Kidney epithelial cell (primary cell): ENCODE measurements at regions not wholly inside any gene's neighbourhood (a gene's known extent, or its start where the extent isn't known, plus 50 kb on each side); places are given as distances from the start of the nearest gene placed in this dataset.

Source experiments
- DNase-seq: peaks from one replicate; pipeline ENCODE4 v3.0.0-alpha.2; 2010; ENCODE audit warnings: low read depth
- H3K27me3 ChIP-seq: 2 replicates; pipeline ENCODE4 v1.6.0; 2011; ENCODE audit warnings: low read length; ENCODE audit not compliant: control insufficient read depth, insufficient read depth
- H3K36me3 ChIP-seq: 2 replicates; pipeline ENCODE4 v1.5.1; 2011; ENCODE audit warnings: low read length; ENCODE audit not compliant: control insufficient read depth, insufficient read depth
- H3K4me3 ChIP-seq: 2 replicates; pipeline ENCODE4 v1.5.1; 2011; ENCODE audit warnings: low read depth, mild to moderate bottlenecking, control low read depth, low read length
- TF ChIP-seq, protein P1 (sequence below): IDR thresholded peaks from 2 replicates; pipeline ENCODE4 v1.5.1; 2011; ENCODE audit warnings: mild to moderate bottlenecking, moderate library complexity, low read length, control low read depth, inconsistent platforms; ENCODE audit not compliant: insufficient read depth, poor library complexity, severe bottlenecking

GRCh38 chr6:84379142-84379541 is 151.7 kb upstream of the CEP162 start:
- Histone ChIP-seq H3K27me3 (no peaks in the 10 kb centered on the region), H3K36me3 (no peaks in the 10 kb centered on the region)
- TF ChIP-seq, protein P1, sequence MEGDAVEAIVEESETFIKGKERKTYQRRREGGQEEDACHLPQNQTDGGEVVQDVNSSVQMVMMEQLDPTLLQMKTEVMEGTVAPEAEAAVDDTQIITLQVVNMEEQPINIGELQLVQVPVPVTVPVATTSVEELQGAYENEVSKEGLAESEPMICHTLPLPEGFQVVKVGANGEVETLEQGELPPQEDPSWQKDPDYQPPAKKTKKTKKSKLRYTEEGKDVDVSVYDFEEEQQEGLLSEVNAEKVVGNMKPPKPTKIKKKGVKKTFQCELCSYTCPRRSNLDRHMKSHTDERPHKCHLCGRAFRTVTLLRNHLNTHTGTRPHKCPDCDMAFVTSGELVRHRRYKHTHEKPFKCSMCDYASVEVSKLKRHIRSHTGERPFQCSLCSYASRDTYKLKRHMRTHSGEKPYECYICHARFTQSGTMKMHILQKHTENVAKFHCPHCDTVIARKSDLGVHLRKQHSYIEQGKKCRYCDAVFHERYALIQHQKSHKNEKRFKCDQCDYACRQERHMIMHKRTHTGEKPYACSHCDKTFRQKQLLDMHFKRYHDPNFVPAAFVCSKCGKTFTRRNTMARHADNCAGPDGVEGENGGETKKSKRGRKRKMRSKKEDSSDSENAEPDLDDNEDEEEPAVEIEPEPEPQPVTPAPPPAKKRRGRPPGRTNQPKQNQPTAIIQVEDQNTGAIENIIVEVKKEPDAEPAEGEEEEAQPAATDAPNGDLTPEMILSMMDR: no peak

DNA sequence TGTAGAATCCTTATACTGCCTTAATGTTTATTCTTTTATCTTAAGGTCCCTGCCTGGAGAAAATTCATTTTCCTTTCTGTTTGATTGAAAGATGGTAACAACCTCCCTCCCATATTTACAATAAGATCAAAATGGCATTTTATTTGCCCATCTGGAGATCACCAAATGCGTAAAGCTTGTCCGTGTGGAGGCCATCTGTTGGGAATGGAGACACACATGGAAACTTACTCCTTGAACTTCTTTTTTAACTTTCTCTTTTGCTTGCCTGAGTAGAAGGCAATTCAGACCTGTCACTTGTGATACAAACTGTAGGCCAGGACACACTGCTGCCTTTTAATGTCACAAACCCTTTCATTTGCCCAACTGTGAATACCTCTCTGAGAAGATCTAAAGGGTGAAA is 144.8 kb upstream of the CEP162 start:
- Histone ChIP-seq H3K27me3 (no peaks in the 10 kb centered on the region), H3K36me3 (no peaks in the 10 kb centered on the region), H3K4me3 (no peak overlapping the region)
- TF ChIP-seq, protein P1: no peak
- no peak for DNase-seq

More at GRCh38 chr6:84379142-84379541, 151.7 kb upstream of the CEP162 start:
- DNase-seq: no peak
- H3K4me3 ChIP-seq: no peak overlapping the region

GRCh38 chr6:84371681-84372080 is 144.2 kb upstream of the CEP162 start:
- no peaks in the 10 kb centered on the region for H3K27me3 ChIP-seq
- no peak for DNase-seq
- TF ChIP-seq, protein P1: no peak
- H3K4me3 ChIP-seq: no peak overlapping the region
- H3K36me3 ChIP-seq: no peaks in the 10 kb centered on the region

DNA sequence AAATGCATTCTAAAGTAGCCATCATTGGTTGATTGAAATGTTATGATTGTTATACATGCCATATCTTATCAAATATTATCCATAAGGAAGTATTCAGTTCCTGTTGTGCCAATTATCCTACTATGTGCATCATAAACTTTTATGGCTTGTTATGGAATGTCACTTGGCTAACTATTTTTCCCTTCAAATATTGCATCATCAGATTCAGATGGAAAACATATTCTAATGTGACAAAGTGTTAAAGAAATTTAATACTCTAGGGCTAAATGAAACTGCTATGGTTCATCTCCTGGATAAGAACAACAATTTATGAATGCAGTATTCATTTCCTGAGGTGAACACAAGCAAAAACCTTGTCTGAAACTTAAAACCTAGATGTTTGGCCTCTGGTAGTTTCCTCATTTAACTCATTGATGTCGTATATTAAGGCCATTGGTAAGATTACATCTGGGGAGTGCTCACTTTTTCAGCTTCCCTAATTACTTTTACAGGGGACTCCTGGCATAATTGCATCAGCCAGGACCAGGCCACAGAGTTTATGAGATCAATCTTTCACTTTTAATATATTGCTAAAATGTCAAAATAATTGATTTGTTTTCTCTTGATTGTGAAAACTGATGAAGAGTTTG is 134.9 kb upstream of the CEP162 start:
- Histone ChIP-seq H3K36me3 (no peaks in the 10 kb centered on the region), H3K27me3 (no peaks in the 10 kb centered on the region), H3K4me3 (no peak overlapping the region)
- no peak for DNase-seq
- TF ChIP-seq, protein P1: no peak

DNA sequence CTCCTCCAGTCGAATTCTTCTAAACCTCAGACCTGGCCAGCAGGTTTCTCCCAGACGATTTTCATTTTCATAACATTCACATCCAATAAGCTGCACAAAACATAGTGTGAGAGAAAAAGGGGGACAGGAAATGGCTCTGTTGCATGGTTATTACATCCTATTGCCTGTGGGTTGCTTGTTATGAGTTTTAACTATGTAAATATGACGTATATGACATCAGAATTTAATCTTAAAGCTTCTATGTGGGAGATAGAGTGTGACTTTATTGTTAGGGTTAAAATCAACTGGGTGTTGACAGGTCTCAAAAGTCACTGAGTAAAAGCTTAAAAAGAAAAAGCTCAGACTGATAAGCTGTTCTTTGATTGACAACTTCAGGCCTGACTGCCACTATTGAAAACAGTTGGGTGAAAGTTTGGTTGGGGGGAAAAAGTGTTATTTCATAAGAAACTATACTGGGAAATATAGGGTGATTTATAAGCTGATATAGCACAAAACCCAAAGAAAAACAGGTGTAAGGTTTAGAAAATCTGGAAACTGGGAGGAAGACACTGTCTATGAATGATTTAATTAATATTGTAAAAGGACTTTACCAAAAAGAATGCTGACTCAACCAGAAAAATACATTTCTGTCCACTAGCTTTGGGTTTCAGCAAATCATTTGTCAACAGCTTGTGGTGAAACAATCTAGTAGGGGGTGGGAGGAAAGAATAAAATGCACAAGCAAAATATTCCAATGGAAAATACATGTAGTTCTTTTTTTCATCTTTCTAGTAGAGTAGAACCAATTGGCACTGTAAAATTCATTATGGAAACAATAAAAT is 134.1 kb upstream of the CEP162 start:
- TF ChIP-seq, protein P1: no peak
- H3K27me3 ChIP-seq: no peaks in the 10 kb centered on the region
- no peaks in the 10 kb centered on the region for H3K36me3 ChIP-seq
- no peak overlapping the region for H3K4me3 ChIP-seq
- no peak for DNase-seq
